HG03108 (cell line): ENCODE measurements at regions not wholly inside any gene's neighbourhood (a gene's known extent, or its start where the extent isn't known, plus 50 kb on each side); places are given as distances from the start of the nearest gene placed in this dataset.

ENCODE experiments used
- ATAC-seq: cut with Tn5 transposase; IDR thresholded peaks from one replicate; pipeline ENCODE4 v1.9.1; 2021; ENCODE audit warnings: moderate library complexity; ENCODE audit not compliant: unreplicated experiment

GRCh38 chr12:75974323-75975187, 57.0 kb downstream of the PHLDA1 start:
- no peak for ATAC-seq

DNA sequence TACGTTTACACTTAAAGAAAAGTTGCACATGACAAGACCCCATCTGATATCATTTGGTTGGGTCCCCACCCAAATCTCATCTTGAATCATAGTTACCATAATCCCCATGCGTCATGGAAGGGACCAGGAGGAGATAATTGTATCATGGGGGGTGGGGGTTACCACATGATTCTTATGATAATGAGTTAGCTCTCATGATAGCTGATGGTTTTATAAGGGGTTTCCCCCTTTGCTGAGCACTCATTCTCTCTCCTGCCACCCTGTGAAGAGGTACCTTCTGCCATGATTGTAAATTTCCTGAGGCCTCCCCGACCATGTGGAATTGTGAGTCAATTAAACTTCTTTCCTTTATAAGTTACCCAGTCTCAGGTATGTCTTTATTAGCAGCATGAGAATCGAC, 60.3 kb downstream of the PHLDA1 start:
- ATAC-seq, result no peak

DNA sequence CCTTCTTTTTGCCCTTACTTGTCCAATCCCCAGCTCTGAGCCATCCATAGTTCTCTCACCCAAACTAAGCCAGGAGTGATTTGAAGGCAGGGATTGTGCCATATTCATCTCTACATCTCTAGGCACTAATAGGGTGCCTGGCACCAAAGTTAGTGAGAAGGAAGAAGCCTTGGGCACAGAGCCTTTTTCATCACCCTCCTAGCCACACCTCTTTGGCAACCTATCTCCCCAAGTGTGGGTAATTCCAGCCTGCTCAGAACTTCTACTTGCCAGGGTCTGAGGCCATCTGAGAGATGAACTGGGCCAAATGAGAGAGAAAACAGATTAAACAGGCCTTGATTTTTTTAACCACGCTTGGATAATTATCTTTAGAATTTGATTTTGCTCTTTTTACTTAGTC, 61.3 kb downstream of the PHLDA1 start:
- ATAC-seq, result no peak

DNA sequence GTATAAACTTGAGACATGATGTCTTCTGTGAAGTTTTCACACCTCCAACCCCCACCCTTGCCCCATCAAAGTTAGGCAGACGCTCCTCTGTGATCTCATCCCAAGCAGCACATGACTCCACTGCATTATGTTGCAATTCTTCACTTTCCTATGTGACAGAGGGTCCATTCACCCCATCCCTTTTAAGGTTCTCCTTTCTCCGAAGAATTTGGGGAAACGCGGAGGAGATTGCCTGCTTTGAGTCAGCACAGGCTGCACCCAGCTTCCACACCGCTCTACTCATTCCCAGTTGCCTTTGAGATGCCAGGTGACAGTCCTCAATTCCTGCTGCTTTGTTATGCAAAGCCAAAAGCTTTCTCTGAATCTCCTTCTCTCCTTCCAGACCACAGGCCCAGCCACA, 61.8 kb downstream of the PHLDA1 start:
- no peak for ATAC-seq

- ATAC-seq, result no peak
These were observed 65.9 kb downstream of the PHLDA1 start for GRCh38 chr12:75965661-75966060.

DNA sequence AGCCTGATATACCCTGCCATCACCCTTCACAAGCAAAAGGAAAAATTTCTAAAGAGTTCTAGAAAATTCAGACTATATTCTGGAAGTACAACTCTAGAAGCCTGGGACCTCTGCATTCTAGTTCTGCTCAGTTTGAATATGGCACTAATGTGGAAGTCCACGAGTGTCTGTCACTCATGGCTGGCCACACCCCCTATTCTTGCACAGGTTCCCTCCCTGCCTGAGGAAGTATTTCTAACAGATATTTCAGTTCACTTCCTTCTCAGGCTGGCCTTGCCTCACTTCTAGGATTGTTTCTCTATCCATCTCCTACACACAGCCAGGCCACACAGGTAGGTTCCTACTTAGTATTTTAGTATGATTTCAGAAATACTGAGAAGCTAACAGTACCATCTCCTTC, 67.4 kb downstream of the PHLDA1 start:
- no peak for ATAC-seq

DNA sequence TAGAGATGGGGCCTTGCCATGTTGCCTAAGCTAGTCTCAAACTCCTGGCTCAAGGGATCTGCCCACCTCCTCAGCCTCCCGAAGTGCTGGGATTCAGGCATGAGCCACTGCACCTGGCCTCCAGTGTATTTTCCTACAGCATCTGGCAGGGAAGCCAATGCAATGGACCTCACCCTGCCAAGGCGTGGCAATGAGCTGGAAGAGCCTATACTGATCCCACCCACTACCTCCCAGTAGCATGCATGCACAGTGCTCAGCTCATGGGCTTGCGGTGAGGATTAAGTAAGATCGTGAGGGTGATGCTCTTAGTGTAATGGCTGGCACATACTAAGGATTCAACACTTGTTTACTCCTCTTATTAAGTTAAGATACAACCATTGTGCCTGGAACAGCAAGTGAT, 69.7 kb downstream of the PHLDA1 start:
- ATAC-seq, result no peak

DNA sequence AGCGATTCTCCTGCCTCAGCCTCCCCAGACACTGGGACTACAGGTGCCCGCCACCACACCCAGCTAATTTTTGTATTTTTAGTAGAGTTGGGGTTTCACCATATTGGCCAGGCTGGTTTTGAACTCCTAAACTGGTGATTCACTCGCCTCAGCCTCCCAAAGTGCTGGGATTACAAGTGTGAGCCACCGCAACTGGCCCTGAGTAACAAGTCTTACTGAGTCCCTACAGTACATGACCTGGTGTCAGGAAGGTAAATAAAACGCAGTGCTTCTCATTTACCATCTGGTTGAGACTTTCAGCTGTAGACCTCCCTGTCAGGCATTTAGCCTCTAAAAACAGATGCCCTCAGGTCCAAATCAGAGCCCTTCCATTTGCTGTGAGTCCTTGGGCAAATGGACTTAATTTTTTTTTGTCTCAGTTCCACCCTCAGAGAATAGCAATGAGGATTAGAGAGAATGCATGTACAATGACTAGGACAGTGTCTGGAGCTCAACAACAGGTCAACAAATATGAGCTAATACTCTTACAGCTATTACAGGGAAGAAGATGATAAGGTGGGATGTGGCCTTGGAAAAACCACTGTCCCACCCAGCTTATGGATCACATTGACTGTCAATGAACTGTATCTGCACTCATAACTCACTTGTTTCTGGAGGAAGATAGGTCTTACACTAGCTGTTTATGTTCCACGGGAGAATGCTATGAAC, 70.5 kb downstream of the PHLDA1 start:
- no peak for ATAC-seq

DNA sequence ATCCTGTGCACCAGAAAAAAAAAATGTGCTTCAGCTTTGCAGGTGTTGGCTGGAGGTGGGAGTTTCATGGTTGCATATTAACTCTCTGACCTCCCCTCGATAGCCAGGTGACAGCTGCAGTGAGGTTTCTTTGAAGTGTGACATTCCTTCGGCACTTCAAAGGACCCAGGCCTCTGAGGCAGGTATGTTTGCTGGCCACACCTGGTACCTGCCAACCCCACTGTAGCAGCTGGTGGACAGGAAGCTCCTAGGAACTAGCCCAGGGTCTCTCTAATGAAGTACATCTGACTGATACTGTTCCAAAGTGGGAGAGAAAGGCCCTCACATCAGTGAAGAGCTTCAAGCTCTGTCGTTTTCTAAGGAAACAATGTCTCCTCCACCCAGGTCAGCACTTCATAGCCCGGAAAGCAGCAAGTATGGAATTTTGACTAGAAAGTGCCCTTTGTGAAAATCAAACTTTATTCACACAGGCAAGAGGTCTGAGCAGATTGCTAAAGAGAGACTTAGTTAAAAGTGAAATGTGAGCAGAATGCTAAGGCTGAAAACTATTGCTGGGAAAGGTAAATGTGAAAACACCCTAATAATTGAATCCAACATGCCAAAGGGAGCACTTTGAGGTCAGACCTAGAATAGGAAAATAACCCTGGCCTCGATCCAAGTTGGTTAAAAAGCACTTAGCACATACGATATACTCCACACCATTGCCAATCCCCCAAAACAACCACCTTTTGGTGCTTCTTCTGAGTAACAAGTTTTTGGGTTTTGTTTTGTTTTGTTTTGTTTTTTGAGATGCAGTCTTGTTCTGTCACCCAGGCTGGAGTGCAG, 71.3 kb downstream of the PHLDA1 start:
- no peak for ATAC-seq

DNA sequence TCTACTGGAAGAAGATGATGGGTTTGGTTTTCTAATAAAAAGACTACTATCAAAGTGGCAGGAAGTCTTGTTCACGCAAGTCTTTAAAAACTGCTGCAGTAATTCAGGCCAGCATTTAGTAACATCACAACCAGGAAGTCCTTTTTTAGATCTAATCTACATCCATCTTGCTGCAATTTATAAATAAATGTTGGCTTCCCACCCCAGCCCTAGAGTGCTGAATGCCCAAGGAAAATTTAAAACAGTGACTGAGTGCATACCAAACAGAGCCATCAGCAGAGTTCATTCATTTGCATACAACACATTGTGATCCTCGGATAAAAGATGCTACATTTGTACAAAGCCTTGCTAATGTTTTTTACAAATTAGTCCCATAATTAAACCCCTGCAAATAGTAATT, 72.1 kb downstream of the PHLDA1 start:
- ATAC-seq, result no peak

DNA sequence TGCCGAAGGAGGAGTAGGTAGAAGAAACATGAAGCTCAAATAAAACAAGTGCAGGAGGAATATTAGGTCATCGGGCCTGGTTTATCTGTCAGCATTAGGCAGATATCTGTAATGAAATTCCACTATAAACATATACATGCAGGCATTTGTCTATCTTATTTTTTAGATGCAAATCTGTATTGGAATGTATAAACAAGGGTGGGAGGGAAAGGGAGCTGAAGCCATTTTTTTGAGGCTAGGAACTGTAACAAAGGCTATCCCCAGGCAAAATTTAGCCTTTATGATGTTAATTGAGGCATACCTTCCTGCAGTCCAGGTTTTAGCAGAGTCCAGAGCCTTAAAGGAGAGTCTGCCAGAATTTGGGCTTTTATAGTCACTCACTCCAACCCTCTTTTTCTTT, 72.5 kb downstream of the PHLDA1 start:
- ATAC-seq, result no peak

DNA sequence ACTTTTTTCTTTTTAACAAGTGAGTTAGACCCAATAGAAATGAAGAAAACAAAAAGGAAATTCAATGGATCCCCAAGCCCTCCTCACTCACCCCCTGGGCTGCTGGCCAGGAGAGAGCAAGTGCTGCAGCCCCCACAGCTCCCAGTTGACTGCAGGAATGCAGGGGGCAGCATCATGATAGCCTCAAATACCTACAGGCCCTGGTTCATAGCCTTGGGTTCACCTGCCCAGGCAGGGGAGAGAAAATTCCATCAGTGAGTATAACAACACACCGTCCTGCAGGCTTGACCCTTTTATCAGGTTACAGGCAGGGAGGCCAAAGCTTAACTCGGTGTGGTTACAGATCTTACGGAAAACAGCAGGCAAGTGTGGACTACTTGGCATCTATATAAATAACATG, 76.3 kb downstream of the PHLDA1 start:
- no peak for ATAC-seq

DNA sequence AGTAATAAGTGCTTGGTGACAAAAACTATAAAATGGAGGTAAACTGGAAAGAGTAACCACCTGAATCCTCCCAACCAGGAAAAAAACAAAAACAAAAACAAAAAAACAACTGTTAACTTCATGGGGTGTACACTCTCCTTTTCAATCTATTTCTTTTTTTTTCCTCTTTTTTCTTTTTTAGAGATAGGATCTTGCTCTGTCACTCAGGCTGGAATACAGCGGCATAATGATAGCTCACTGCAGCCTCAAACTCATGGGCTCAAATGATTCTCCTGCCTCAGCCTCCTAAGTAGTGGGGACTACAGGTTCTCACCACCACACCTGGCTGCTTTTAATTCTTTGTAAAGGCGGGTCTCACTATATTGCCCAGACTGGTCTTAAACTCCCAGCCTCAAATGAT, 76.8 kb downstream of the PHLDA1 start:
- ATAC-seq, result no peak

DNA sequence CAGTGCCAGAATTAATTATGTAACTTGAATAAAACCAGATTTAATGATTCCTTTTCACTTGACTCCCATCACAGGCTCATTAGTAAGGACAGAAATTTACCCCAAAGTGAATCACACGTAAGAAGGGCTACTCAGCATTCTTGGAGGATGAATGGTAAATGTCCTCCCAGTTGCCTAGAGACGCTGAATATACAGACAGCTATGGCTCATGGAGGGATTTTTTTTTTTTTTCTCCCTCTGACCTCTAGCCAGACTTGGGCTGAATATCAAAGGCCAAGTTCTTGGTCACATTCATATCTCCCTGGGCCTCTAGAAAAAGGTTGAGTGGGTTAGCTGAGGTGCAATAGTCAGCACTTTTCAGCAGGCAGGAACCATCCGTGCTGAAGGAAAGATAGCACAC, 77.5 kb downstream of the PHLDA1 start:
- no peak for ATAC-seq

GRCh38 chr12:75953312-75953906, 78.2 kb downstream of the PHLDA1 start:
- ATAC-seq, result no peak

DNA sequence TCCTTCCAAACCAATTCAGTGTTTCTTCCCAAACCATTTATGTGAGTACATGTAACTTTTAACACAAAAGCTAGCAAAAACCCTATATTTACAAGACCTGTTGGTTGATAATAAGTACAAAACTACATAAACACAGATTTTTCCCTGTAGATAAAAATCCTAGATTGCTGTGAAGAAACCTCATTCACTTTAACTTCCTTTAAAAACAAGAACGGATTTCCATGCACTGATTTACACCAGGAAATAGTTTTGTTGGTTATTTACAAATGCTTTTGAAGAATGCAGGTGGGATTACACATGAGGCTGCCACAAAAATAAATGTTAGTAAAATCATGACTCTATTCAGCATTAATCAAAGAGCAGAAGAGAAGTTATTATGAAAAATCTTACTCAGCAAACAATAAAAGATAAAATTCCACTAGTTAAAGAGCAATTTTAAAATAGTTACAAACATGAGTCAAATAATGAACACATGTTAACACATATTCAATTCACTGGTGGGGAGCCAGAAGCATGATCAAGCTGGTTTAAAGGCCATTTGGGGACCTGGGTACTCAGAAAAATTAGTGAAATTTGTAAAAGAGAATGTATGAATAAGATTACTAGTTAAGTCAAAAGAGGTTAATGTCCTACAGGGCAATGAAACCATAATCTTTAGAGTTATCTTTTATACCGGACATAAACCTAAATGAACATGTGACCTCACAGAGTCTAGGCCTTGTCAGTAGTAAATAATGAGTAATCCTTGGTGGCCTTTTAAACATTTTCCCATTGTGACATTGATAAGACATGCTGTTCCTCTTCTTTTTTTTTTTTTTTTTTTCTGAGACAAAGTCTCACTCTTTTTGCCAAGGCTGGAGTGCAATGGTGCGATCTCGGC, 79.9 kb downstream of the PHLDA1 start:
- no peak for ATAC-seq

DNA sequence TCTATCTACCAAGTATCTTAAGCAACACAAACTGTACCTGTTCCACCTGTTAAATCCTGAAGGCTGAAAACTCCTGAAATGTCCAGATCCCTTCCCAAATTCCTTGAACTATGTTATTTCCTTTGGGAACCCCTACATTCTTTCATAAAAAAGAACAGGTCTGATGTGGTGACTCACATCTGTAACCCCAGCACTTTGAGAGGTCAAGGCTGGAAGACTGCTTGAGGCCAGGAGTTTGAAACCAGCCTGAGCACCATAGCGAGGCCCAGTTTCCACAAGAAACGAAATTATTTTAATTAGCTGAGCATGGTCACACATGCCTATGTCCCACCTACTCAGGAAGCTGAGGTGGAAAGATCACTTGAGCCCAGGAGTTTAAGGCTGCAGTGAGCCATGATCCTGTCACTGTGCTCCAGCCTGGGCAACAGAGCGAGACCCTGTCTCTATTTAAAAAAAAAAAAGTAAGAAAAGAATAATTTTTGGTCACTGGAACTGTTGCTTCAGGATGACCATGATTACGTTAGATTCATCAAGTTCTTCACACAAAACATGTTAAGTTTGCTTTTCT, 84.3 kb downstream of the PHLDA1 start:
- ATAC-seq, result no peak

DNA sequence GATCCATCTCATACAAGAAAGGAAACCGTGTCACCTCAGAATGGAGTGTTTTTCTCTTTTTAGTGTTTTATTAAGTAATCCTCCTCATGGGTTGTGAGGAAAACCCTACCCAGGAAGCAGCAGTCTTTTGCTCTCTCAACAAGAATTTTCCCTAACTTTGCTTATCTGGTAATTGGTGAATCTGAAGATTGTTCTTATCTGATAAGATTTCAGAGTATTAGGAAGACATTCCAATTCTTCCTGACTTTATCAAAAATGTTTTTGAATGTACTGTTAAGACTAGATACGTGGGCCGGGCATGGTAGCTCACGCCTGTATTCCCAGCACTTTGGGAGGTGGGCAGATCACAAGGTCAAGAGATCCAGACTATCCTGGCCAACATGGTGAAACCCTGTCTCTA, 86.0 kb downstream of the PHLDA1 start:
- no peak for ATAC-seq

DNA sequence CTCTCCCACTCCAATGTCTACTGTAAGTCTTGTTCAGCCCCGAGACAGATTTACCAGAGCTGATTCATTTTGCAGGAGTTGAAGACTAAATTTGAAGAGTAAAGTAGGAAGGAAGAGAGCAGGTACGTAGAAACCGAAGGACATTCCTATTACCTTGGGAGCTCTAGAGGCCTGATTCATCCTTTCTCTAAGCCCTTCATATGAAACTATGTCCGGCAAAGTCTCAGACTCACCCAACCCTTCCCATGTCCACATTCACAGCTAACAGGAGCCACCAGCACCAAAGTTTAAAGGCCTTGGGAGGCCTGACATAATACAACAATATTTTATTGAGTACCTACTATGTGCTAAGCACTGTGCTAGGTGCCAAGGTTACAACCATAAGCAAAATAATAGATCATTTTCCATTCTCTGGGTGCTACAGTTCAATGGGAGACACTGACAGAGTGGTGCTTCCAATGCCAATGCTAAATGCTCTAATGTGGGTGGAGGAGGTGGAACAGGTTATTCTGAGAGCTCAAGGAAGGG, 86.6 kb downstream of the PHLDA1 start:
- ATAC-seq, result no peak
